ENCODE measurements at regions not wholly inside any gene's neighbourhood (a gene's known extent, or its start where the extent isn't known, plus 50 kb on each side); places are given as distances from the start of the nearest gene placed in this dataset.

DNA sequence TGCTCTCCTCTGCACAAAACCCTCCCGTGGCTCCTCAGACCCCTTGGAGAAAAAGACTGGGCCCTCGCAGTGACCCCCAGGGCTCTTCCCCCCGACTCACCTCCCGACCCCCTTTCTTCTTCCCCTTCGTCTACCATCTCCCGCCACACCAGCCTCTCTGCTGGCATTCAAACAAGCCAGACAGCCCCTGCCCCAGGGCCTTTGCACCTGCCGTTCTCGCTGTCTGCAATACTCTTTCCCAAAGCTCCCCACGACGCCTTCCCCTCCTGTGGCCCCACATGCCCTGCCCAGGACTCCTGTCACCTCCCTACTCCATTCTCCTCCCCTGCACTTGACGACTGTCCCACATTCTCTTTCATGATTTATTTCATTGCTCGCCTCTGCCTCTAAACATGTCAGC lies 115.7 kb downstream of the PHETA1 start:
- Histone ChIP-seq H3K36me3 (ENCODE audit: control insufficient read depth, insufficient read depth, low read length) (no peaks in the 10 kb centered on the region), H3K4me1 (ENCODE audit: control insufficient read depth, insufficient read depth, low read length) (no peaks in the 10 kb centered on the region), H3K9ac (ENCODE audit: low read length) (no peak overlapping the region), H3K27me3 (ENCODE audit: control insufficient read depth, insufficient read depth, low read length) (no peaks in the 10 kb centered on the region), H3K4me3 (ENCODE audit: low read length) (no peak overlapping the region), H3K9me3 (ENCODE audit: control insufficient read depth, low read length) (no peaks in the 10 kb centered on the region)

DNA sequence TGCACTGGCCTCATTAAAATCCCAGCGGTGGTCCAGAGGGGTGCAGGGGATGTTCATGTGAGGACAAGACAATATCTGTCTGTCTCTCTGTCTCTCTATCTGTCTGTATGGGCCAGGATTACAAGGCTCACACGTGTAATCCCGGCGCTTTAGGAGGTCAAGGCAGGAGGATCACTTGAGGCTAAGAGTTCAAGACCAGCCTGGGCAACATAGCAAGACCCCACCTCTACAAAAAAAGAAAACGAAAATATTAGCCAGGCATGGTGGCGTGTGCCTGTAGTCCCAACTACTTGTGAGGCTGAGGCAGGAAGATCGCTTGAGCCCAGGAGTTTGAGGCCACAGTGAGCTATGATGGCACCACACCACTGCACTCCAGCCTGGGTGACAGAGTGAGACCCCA lies 117.1 kb downstream of the PHETA1 start:
- Histone ChIP-seq H3K4me1 (ENCODE audit: control insufficient read depth, insufficient read depth, low read length) (no peaks in the 10 kb centered on the region), H3K9ac (ENCODE audit: low read length) (no peak overlapping the region), H3K27me3 (ENCODE audit: control insufficient read depth, insufficient read depth, low read length) (peaks cover 3% of the 10 kb centered on the region), H3K36me3 (ENCODE audit: control insufficient read depth, insufficient read depth, low read length) (no peaks in the 10 kb centered on the region), H3K4me3 (ENCODE audit: low read length) (no peak overlapping the region), H3K9me3 (ENCODE audit: control insufficient read depth, low read length) (no peaks in the 10 kb centered on the region)

DNA sequence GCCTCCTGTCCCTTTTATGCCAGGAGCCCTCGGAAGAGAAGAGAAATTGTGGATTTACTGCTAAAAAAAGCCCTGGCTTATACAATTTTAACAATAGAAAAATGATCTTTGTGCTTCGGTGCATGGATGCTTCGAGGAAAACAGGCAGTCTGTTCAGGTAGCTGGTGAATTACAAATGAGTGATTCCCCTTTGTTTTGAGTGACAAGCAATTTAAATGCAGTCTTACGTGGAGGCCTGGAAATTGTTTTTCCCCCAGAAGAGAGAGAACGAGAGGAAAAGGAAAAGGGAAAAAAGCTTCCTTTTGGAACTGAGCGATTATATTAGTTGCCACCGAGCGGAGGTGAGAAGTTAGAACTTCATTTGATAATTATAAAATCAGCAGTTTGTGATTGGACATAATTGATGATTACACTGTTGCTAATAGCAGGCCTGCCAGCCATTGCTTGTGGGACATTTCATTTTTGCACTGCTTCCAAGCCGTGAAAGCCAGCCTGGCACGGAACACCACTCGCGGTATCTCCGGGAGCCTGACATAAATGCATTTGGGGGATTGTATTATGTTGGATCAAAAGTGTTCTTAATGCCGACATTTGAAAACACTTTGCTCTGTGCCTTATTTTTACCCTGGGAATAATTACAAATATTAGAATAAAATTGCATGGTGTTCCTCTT lies 117.7 kb downstream of the PHETA1 start:
- H3K9me3 ChIP-seq (ENCODE audit: control insufficient read depth, low read length) = no peaks in the 10 kb centered on the region
- no peaks in the 10 kb centered on the region for H3K36me3 ChIP-seq (ENCODE audit: control insufficient read depth, insufficient read depth, low read length)
- no peaks in the 10 kb centered on the region for H3K4me1 ChIP-seq (ENCODE audit: control insufficient read depth, insufficient read depth, low read length)
- H3K27me3 ChIP-seq (ENCODE audit: control insufficient read depth, insufficient read depth, low read length) = peaks cover 3% of the 10 kb centered on the region
- H3K4me3 ChIP-seq (ENCODE audit: low read length) = no peak overlapping the region
- no peak overlapping the region for H3K9ac ChIP-seq (ENCODE audit: low read length)

DNA sequence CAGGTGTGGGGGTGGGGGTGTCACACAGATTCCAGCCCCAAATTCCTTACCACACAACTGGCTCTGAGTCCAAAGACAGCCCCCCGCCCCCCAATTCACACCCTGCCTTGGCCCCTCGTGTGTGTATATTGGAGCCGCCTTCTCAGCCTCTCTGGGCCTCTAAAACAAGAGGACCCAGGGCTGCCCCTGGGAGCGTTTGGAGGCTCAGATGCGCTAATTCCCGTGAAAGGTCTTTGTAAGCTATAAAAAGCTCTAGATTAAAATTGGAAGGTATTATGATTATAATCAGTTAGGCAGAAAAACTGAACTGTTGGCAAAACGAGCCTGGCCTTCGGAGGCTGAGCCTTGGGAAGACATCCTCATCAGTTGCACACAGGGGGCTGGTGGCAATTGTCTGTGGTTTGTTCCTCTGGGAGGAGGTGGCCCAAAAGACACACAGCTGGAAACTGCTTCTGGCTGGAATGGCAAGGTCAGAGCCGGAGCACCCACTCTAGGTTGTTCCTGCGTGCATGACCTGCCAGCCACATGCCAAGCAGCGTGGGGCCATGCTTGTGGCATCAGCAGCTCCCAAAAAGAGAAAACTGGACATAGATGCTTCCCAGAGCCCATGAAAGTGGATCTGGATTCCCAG lies 118.5 kb downstream of the PHETA1 start:
- no peaks in the 10 kb centered on the region for H3K36me3 ChIP-seq (ENCODE audit: control insufficient read depth, insufficient read depth, low read length)
- H3K27me3 ChIP-seq (ENCODE audit: control insufficient read depth, insufficient read depth, low read length) = peaks cover 3% of the 10 kb centered on the region
- H3K9me3 ChIP-seq (ENCODE audit: control insufficient read depth, low read length) = no peaks in the 10 kb centered on the region
- H3K4me3 ChIP-seq (ENCODE audit: low read length) = no peak overlapping the region
- H3K9ac ChIP-seq (ENCODE audit: low read length) = no peak overlapping the region
- no peaks in the 10 kb centered on the region for H3K4me1 ChIP-seq (ENCODE audit: control insufficient read depth, insufficient read depth, low read length)

DNA sequence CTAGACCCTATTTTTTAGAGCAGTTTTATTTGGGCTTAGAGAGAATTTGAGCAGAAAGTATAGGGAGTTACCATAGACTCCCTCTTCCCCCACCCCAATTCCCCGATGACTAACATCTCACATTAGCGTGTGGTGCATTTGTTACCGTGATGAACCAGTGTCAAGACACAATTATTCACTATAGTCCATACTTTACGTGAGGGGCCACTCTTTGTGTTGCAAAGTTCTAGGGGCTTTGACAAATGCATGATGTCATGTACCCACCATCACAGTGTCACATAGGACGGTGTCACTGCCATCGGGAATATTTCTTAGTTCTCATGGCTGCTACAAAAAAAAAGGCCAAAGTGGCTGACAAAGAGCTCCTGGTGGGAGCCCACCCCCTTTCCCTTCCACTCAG lies 119.1 kb downstream of the PHETA1 start:
- Histone ChIP-seq H3K36me3 (ENCODE audit: control insufficient read depth, insufficient read depth, low read length) (no peaks in the 10 kb centered on the region), H3K9me3 (ENCODE audit: control insufficient read depth, low read length) (no peaks in the 10 kb centered on the region), H3K27me3 (ENCODE audit: control insufficient read depth, insufficient read depth, low read length) (peaks cover 3% of the 10 kb centered on the region), H3K4me3 (ENCODE audit: low read length) (no peak overlapping the region), H3K4me1 (ENCODE audit: control insufficient read depth, insufficient read depth, low read length) (no peaks in the 10 kb centered on the region), H3K9ac (ENCODE audit: low read length) (no peak overlapping the region)

DNA sequence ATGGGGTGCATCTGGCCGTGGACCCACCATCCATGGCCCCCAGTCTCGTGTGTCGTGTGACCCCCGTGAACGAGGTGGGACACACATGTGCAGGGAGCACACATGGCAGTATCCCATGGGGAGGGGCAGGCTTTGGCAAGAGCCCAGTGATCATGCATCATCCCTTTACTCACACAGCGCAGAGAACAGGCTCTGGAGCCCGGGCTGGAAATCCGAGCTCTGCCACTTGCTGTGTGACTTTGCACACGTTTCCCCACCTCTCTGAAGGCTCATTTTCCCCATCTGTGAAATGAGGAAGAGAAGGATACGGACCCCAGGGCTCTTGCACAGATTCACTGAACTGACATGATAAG lies 119.9 kb downstream of the PHETA1 start:
- Histone ChIP-seq H3K4me1 (ENCODE audit: control insufficient read depth, insufficient read depth, low read length) (no peaks in the 10 kb centered on the region), H3K27me3 (ENCODE audit: control insufficient read depth, insufficient read depth, low read length) (peaks cover 3% of the 10 kb centered on the region), H3K36me3 (ENCODE audit: control insufficient read depth, insufficient read depth, low read length) (no peaks in the 10 kb centered on the region), H3K4me3 (ENCODE audit: low read length) (no peak overlapping the region), H3K9ac (ENCODE audit: low read length) (no peak overlapping the region), H3K9me3 (ENCODE audit: control insufficient read depth, low read length) (no peaks in the 10 kb centered on the region)

DNA sequence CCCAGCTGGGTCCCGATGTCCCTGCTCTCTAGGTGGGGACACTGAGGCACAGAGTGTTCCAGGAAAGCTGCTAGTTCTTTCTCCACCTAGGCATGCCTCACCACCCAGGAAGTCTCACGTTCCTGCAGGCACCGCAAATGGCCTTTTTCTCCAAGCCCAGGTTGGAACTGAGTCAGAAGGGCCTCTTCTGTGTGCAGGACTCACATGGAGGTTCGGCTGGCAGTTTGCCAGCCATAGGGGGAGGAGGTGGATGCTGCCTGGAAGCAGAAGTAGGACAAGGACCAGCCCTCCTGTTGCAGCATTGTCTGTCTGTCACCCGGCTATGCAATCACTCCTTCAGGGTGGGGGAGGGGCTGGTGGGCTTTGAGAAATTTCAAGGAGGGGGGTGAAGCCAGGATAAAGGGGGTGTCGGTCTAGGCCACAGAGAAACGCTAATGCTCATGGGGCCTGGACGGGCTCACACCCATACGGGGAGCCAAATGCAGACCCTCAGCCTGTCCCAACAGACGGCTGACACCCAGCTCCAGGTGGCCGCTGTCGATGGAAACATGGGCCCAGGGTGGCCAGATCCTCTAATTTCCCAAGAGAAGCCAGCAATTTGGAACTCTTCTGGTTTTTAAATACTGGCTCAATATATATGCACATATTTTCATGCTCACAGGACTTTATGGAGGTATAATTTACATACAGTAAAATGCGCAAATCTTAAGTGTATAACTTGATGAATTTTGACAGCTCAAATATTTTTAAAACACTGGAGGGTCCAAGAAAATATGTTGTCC lies 120.5 kb downstream of the PHETA1 start:
- H3K27me3 ChIP-seq (ENCODE audit: control insufficient read depth, insufficient read depth, low read length) = peaks cover 3% of the 10 kb centered on the region
- no peaks in the 10 kb centered on the region for H3K9me3 ChIP-seq (ENCODE audit: control insufficient read depth, low read length)
- no peak overlapping the region for H3K9ac ChIP-seq (ENCODE audit: low read length)
- no peaks in the 10 kb centered on the region for H3K4me1 ChIP-seq (ENCODE audit: control insufficient read depth, insufficient read depth, low read length)
- no peak overlapping the region for H3K4me3 ChIP-seq (ENCODE audit: low read length)
- no peaks in the 10 kb centered on the region for H3K36me3 ChIP-seq (ENCODE audit: control insufficient read depth, insufficient read depth, low read length)

DNA sequence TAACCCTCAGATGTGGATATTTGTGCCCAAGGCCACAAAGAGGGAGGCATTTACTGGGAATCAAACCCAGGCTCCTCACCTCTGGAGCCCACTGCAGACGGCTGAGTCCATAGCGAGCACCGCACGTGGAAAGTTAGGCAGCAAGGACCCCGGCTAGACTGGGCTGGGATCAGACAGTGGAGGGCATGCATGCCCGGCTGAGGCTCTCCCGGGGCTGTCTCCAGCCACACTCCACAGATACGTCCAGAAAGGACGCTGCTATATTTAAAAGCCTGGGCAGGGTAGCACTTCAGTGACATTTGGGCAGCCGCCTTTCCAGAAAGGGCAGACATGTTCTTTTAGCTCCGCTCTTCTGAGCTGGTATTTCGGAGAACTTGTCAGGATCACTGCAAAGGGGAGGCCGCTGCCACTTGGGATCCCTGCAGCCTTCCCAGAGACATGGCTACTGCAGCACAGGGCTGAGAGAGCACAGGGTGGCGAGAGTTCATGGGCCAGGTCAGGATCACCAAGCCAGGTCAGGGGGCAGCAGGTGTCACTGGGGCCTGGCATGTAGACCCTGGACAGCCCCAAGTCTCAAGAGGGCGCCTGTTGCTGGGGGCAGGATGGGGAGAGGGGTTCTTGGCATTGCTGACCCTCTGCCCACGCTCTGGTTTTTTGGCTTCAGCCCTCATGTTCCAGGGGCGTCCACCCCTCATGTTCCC lies 121.7 kb downstream of the PHETA1 start:
- H3K36me3 ChIP-seq (ENCODE audit: control insufficient read depth, insufficient read depth, low read length) = no peaks in the 10 kb centered on the region
- no peaks in the 10 kb centered on the region for H3K9me3 ChIP-seq (ENCODE audit: control insufficient read depth, low read length)
- peaks cover 3% of the 10 kb centered on the region for H3K27me3 ChIP-seq (ENCODE audit: control insufficient read depth, insufficient read depth, low read length)
- no peak overlapping the region for H3K4me3 ChIP-seq (ENCODE audit: low read length)
- no peak overlapping the region for H3K9ac ChIP-seq (ENCODE audit: low read length)
- no peaks in the 10 kb centered on the region for H3K4me1 ChIP-seq (ENCODE audit: control insufficient read depth, insufficient read depth, low read length)

- Histone ChIP-seq H3K9me3 (ENCODE audit: control insufficient read depth, low read length) (no peaks in the 10 kb centered on the region), H3K27me3 (ENCODE audit: control insufficient read depth, insufficient read depth, low read length) (peaks cover 3% of the 10 kb centered on the region), H3K4me1 (ENCODE audit: control insufficient read depth, insufficient read depth, low read length) (no peaks in the 10 kb centered on the region), H3K36me3 (ENCODE audit: control insufficient read depth, insufficient read depth, low read length) (no peaks in the 10 kb centered on the region), H3K9ac (ENCODE audit: low read length) (no peak overlapping the region), H3K4me3 (ENCODE audit: low read length) (no peak overlapping the region)
These were observed 122.4 kb downstream of the PHETA1 start for GRCh38 chr12:111246477-111247011.

DNA sequence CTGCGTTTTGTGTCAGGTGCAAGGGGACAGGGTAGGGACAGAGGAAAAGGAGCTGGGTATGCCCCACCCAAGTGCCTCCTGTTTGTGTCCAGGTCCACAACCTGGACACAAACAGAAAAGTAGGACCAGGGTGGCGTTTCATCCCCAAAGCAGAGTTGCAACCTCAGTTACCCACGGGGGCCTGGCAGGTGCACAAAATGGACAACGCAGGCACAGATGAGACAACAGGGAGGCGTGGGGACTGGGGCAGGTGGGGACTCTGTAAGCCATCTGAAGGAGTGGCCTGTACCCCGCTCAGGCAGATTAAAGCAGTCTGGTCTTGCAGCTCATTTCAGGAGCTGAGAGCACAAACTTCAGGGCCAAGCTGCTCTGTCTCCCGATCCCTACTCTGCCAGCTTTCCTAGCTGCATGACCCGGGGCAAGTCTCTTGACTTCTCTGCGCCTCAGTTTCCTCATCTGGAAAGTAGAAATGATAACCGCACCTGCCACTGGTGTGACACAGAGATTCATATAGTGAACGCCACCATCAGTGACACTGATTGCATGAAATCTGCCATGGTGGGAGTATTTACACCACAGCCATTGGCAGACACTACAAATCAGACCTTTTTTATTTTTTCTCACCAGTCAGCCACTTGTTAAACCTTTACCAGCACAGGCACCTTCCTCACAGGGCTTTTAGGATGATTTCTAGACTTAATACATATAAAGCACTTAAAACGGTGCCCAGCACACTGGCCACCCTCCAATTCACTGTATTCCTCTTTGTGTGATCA lies 123.0 kb downstream of the PHETA1 start:
- Histone ChIP-seq H3K4me3 (ENCODE audit: low read length) (no peak overlapping the region), H3K9ac (ENCODE audit: low read length) (no peak overlapping the region), H3K4me1 (ENCODE audit: control insufficient read depth, insufficient read depth, low read length) (no peaks in the 10 kb centered on the region), H3K36me3 (ENCODE audit: control insufficient read depth, insufficient read depth, low read length) (no peaks in the 10 kb centered on the region), H3K9me3 (ENCODE audit: control insufficient read depth, low read length) (no peaks in the 10 kb centered on the region), H3K27me3 (ENCODE audit: control insufficient read depth, insufficient read depth, low read length) (peaks cover 3% of the 10 kb centered on the region)

GRCh38 chr12:111244673-111245072 lies 124.2 kb downstream of the PHETA1 start:
- Histone ChIP-seq H3K4me1 (ENCODE audit: control insufficient read depth, insufficient read depth, low read length) (no peaks in the 10 kb centered on the region), H3K4me3 (ENCODE audit: low read length) (no peak overlapping the region), H3K9me3 (ENCODE audit: control insufficient read depth, low read length) (no peaks in the 10 kb centered on the region), H3K36me3 (ENCODE audit: control insufficient read depth, insufficient read depth, low read length) (no peaks in the 10 kb centered on the region), H3K27me3 (ENCODE audit: control insufficient read depth, insufficient read depth, low read length) (peaks cover 3% of the 10 kb centered on the region), H3K9ac (ENCODE audit: low read length) (no peak overlapping the region)
